ENCODE measurements at regions not wholly inside any gene's neighbourhood (a gene's known extent, or its start where the extent isn't known, plus 50 kb on each side); places are given as distances from the start of the nearest gene placed in this dataset.

DNA sequence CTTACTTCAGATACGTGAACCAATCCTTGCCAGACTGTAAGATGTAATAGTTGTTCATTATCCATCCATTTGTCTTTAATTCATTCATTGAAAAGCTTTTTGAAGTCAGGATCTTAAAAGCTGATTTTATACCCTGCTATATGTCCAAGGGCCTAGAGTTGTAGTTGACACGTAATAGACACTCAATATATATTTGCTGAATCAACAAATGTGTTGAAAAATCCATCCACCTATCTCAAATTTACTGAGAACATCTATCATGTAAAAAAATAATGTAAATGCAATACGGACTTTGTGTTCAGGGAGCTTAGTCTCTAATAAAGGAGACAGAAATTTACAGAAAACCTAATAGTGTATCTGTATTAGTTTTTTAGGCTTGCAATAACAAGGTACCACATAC is 521.0 kb downstream of the METTL15 start:
- no peak for TF ChIP-seq ELF4 (IDR thresholded peaks at IDR 0.05)
- TF ChIP-seq FOXM1 (IDR thresholded peaks at IDR 0.05; ENCODE audit: borderline replicate concordance): no peak
- TF ChIP-seq BHLHE40 (IDR thresholded peaks at IDR 0.05; ENCODE audit: borderline replicate concordance): no peak
- TF ChIP-seq NFRKB (IDR thresholded peaks at IDR 0.05): no peak
- no peak for TF ChIP-seq ARNT (IDR thresholded peaks at IDR 0.05)
- no peak for TF ChIP-seq TARDBP (IDR thresholded peaks at IDR 0.05)
- TF ChIP-seq SP1 (IDR thresholded peaks at IDR 0.05): no peak
- no peak for TF ChIP-seq HDGF (IDR thresholded peaks at IDR 0.05; ENCODE audit: borderline replicate concordance)
- no peak for TF ChIP-seq LEF1 (IDR thresholded peaks at IDR 0.05; ENCODE audit: borderline replicate concordance)
